Tongue (tissue), 1 donor: ENCODE measurements at regions not wholly inside any gene's neighbourhood (a gene's known extent, or its start where the extent isn't known, plus 50 kb on each side); places are given as distances from the start of the nearest gene placed in this dataset.

ENCODE experiments used
- DNase-seq: peaks from one replicate; pipeline ENCODE4 v3.0.0-alpha.2; 2015

DNA sequence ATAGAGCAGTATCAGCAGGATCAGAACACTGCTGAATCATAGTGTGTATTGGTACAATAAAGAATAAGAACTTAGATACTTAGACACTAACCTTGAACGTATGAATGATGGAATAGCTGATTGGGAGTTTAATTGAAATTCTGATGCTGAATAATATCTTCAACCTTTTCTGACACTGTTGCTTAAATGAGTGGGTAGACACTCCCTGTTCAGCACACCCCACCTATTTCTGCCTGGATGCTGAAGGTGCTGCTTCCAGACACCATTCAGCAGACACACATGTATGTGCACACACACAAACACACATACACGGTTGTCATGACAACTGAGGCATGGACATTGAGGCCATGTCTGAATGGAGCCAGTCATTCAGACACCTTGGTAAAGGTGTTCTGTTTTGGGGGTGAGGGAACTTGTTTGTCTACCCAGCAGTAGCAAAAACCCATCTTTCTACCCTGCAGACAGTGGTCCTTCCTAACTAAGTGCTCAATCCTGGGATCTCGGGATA is 54.3 kb downstream of the TMEM215 start:
- no peak for DNase-seq

DNA sequence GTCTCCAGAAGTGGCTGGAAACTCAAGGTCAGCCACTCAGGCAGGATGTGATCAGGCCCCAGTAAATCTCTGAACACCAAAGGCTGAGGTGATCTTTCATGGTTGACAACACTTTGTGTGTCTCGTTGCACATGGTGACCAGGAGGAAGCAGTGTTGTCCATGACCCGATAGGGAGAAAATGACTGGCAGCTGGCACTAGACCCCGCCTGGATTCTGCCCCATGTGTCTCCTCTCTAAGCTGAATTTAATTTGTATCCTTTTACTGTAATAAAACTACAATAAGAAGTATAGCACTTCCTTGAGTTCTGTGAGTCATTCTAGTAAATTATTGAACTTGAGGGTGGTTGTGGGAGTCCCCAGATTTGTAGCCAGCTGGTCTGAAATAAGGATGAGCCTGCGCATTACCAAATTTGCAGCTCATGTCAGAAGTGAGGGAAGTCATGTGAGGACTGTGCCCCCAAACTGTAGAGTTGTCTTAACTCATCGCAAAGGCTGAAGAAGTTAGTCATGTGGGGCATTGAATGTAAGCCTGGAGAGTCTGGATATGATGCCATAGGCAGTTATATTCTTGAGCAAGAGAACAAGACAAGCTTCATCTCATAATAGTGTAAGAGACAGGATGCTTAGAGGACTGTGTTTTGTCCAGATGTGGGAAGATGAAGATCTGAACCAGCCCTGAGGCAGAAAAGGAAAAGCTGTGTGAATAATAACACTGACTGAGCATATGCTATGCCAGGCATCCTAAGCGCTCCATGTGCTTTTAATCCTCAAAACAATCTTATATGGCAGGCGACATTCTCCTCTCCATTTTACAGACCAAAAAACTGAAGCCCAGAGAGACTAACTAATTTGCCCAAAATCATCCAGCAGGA is 55.9 kb downstream of the TMEM215 start:
- no peak for DNase-seq

DNA sequence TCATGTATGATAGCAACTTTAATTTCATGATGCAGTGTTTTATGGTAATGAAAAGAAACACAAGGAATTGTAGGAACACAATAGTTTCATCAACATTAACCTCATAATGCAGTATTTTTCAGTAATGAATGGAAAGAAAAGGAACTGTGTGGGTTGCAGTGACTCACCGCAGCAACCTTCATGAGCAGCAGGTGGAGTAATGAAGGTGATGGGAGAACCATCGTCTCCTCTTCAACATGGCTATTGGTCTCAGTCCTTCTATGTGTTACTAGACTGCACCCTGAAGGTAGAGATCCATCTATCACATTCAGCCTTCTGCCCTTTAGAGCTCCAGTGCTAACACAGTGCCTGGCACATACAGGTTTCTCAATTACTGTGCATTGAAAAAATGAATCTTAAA is 58.0 kb downstream of the TMEM215 start:
- no peak for DNase-seq

DNA sequence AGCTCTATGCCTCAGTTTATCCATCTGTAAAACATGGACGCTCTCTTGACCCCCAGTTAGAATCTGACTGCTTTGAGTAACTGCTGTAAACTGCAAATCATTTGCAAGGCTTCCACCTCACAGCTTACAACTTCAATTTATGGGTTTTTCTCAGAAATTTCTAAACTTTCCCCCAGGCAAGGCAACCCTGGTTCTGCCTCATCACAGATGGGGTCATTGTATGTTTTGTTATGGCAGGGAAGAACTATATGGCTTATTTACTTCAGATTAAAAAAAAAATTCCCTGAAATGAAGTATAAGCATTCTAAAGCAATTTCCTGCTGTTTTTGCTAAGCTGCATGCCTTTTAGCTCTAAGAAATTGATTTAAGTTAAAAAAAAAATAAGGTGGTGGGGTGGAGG is 60.0 kb downstream of the TMEM215 start:
- DNase-seq, result no peak

DNA sequence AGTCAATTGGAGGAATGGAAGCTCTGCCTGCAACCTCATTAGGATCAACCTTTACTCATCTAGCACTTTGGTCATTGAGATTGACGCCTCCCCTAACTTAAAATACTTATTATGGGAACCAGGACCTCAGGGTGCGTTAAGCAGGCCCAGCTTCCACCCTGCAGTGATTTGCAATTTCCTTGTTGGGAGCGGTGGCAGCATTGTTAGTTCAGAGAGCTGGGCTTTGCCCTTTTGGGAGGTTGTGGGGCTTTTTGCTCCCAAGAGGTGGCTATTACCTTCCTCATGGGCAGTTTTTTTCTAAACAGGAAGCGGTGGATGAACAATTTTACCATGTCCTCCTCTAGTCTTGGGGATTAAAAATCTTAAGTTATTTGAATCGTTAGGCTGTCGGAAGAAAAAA is 60.9 kb downstream of the TMEM215 start:
- no peak for DNase-seq

DNA sequence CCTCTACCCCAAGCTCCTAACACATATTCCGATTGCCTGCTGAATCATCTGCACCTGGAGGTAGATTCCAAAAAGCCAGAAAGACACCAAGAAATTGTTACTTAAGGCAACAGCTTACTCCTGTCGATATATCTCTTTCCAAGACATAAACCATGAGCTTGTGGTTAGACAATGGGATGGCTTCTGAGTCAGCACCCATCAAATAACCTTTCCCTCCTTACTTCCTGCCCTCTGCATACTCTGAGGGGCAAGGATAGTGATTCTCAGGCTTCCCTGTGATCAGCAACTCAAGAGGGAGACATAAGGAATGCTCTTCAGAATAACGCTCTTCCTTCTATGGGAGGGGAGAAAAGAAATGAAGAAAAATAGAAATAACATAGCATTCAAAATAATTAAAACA is 70.9 kb downstream of the TMEM215 start:
- no peak for DNase-seq

DNA sequence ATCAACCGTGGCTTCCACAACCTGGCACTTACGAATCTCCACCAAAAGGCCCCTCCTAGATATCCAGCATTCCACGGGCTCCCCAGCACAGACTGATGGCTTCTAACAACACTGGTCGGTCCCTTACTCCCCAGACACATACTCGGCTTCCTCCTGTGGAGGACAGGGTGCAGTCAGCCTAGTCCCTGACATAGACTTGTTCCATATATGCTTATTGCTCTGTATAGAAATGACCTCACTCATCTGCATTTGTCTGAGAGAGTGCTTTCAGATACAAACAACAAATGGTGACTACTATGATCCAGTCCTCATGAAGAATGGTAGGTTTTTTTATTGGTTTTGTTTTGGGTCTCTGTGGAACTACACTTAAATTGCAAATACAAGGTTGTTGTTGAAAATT is 72.4 kb downstream of the TMEM215 start:
- no peak for DNase-seq

DNA sequence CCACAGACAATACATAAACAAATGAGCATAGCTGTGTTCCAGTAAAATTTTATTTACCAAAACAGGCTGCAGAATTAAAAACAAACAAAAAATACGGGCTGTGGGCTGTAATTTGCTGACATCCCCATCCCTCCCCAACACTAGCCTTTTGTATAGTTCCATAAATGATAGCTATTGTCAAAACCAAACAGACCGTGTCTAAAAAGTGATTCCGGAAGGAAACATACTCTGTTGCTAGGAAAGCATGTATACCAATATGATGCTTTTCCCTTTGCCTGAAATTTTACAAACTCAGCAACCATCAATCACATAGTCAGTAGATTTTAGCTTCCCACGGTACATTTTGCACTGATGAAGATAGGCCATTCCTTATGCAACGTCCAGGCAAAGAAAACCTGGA is 80.0 kb downstream of the TMEM215 start:
- DNase-seq, result no peak

DNA sequence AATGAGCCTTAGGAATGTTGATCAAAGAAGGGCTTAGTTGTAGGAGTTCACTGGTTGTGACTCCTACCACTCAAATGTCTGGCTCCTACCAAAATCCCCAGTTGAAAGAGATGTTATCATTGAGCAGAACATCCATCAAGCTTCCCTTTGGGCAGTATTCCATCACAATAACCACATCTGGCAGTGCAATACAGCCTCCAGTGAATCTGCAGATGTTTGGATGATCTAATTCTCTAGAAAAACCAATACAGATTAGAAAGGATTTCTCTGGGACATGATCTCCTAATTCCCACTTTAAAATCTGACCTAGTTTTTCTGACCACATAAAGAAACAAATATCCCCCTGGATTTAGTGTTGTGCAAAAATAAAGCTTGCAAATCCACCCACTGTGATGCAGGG is 81.6 kb downstream of the TMEM215 start:
- peak; percentile 19 for DNase-seq

DNA sequence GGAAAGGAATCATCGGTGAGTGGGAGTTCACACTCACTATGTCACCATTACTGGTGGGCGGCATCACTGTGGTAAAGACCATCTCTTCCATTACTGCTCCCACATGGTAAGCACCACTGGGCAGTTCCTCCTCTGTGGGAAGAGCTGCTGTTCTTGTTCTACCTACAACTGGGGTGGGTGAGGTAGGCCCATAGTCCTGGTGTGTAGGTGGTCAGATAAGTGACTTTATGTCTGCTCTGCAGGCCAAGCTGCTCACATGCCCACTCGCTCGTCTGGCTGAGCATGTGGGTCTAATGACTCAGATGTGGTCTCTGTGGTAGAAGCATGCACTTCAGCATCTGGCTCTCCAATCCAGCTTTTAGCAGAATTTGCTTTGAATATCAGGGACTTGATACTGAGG is 82.9 kb downstream of the TMEM215 start:
- no peak for DNase-seq

DNA sequence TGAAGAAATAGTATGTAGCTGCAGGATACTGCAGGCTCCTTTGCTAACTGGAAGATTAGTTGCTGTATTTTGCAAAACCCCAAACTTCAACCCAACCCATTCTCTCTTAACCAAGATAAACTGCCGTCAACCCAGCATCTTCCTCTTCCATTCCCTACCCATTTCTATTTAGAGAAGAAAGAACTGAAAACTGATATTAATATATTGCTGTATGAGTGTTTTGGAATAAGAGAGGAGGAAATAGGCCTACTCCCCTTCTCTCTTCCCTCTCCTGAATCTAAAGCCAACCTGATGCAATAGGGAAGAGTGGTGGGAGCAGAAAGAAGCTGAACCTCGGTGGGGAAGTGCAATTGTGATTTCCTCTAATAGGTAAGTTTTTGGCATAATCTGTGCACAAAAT is 83.7 kb downstream of the TMEM215 start:
- no peak for DNase-seq

DNA sequence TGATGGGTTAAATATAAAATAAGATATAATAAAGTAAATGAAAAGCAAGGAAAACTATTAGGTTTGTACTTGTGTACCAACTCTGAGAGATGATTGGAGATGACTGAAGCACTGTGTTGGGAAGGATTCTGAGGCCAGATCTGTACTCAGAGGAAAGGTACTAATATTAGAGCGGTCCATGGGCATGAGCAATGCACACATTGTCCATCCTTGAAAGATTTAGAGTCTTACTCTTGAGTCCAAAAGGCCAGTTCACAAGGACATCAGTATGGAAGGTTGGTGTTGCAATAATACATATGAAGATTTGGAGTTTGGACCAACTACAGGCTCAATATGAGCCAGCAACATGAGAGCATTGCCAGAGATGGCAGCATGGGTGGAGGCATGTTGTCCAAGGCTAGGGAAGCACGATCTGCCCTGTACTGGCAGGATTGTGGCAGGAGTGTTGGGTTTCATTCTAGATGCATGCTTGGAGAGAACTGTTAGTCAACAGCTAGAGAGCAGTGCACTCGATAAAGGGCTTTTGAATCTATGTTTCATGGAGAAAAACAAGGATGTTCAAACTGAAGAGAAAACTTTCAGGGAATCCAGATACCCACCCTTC is 84.4 kb downstream of the TMEM215 start:
- no peak for DNase-seq

DNA sequence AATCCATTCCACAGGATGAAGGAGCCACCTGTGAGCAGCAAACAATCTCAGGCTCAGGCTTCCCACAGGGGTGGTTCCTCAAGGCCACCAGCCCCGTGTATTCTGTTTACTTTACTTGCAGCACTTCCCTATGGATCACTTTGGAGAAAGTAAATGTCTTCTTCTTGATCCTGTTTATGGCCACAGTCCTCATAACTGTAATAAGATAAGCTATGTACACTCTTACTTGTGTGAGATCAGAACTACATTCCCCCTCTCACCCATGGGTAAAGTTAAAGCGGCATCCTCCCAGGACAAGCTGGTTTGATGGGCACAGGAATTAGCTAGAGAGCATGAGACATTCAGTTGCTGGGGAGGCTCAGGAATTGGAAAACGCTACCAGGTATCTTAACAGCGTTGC is 86.1 kb downstream of the TMEM215 start:
- DNase-seq, result no peak

DNA sequence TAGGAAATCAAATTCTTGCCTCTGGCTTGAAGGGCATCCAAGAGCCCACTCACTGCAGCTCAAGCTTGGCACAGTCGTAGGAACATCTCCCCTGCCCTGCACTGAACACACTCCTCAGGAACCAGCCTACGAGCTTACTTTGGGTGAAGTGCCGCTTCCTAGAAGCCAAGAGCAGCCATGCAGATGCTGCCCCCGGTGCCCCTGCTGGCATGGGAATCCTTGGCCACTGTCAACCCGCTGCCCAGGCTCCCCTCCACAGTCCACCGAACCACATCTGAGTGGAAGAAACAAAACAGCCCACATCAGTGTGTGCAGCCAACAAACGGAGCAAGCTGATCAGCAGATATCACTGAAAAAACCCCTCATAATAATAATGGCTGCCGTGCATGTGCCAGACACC is 89.8 kb downstream of the TMEM215 start:
- DNase-seq, result no peak

DNA sequence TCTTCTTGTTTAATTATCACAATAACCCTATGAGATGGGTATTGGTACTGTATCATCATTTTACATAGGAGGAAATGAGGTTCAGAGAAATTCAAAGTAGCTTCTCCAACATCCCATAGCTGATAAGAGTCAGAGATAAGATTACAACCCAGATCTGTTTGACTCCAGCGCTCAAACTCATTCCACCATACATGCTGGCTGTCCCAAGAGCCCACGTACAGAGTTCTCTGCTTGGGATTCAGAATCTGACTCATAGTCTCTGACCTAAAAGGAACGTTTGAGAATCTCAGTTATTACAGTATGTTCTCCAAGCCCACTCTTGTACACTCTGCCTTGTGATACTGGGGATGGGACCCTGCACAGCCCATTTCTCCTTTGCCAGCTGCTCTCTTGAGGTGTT is 90.2 kb downstream of the TMEM215 start:
- DNase-seq, result no peak

DNA sequence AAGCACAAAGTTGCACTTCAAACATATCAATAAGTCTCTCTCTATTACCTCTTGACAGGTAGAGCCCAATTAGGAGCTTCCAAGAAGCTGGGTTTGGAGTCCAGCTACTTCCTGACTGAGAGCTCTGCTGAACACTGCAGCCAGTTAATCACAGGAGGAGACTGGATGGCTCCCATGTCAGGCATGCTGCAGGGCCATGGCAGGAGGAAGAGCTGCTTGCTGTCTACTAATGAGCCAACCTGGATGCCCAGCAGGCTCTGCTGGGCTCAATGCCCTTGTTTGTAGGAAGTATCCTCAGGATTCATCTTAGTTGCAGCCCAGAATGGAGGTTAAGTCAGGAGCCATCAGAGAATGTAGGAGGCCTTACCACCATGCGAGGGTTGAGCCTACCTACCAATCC is 91.9 kb downstream of the TMEM215 start:
- DNase-seq, result no peak

DNA sequence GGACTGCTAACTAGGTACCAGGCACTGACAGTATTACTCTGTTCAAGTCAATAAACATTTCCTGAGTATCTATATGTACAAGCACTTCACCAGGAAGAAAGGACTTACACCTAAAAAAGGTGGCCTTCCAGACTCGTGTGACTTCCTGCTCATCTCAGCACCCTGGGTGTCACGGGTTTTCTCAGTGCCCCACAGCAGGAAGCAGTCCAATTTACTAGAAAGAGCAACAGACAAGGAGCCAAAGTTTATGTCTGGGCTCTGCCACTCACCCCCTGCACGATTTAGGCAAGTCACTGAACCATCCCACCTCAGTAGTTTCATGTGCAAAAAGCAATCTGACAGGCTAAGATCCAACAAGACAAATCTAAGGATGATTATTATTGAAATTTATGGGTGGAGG is 92.4 kb downstream of the TMEM215 start:
- no peak for DNase-seq

DNA sequence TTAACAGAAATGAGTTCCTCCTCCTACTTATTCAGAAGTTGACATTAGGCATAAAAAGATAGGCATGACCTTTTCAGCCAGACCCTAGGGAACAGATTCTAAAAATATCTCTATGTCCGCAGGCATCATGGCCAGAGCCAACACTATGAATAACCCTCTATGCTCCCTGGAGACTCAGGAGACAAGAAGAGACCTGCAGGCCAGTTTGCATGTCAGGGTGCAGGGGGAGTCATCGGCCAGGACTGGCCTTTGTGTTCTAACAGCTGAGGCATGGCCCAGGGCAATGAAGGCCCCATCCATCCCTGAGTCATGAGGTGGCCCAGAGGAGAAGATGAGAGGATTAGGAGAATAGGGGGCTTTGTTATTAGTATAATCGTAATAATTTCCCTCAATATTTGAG is 93.8 kb downstream of the TMEM215 start:
- DNase-seq, result no peak

DNA sequence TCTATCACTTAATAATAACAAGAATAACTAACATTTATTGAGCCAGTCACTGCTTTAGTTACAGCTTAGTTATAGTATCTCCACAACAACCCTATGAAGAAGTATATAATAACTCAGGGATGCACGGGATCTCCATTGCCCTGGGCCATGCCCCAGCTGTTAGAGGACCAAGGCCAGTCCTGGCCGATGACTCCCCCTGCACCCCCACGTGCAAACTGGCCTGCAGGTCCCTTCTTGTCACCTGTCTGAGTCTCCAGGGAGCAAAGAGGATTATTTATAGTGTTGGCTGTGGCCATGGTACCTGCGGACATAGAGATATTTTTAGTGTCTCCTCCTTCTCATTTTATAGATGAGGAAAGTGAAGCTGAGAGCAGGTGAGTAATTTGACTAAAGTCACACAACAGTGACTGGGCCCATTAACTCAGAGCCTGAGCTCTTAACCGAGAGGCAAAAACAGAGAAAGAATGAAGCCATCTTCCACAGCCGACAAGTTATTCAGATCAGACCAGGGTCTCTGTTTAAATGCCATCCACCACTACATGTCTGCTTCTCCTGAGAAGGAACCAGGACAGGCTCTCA is 94.4 kb downstream of the TMEM215 start:
- DNase-seq, result no peak

DNA sequence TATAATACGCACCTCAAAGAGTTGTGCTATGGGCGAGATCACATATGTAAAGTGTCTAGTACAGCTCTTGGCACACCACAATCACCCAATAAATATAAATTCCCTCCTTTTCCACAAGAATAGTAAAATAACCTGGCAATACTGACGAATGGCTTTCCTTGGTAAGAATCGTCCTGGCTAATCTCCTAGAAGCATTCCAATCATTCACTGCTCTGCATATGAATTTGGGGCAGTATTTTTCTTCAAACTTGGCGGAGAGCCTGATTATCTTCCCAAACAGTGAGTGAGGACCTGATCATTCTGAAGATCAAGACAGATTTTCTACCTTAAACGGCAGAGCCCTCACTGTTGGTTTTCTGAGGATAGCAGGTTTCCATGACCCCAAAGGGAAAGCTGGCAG is 96.0 kb downstream of the TMEM215 start:
- DNase-seq, result no peak

DNA sequence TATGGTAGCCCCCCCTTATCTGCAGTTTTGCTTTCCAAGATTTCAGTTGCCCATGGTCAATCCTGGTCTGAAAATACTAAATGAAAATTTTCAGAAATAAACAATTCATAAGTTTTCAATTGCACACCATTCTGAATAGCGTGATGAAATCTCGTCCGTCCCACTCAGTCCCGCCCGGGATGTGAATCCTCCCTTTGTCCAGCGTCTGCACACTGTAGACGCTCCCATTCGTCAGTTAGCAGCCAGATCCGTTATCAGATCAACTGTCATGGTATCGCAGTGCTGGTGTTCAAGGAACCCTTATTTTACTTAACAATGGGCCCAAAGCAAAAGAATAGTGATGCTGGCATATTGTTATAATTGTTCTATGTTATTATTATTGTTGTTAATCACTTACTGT is 98.6 kb downstream of the TMEM215 start:
- no peak for DNase-seq

DNA sequence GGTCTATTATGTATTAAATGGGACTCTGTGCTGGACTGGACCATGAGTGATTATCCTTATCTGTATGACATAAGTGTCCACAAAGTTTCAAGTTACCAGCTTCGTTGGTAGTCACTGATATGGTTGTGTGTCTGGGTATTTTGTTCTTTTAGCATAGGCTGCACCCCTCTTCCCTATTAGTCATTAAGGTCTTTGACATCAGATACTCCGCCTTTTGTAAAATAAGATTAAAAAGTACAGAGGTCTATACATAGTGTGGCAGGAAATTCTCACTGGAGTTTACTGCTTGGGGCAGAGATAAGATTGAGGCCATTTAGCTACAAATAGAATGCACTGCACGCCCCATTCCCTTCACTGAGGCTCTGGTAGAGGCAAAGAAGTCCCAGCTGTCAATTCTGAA is 99.4 kb downstream of the TMEM215 start:
- DNase-seq, result no peak

DNA sequence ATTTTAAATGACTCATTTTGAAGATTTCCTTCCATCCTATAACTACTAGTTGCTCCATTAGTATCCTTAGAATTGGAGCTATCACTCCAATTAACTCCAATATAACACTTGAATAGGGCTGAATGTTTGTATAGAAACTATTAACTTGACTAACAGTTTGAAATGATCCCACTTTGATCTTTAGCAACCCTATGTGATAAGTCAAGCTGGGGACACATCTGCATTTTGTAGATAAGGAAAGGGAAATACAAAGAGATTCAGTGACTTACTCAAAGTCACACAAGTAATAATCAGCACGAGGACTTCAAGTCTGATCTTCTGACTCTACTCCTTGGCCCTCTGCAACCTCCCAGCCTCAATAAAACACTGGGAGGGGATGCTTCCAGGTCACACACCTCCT is 101.1 kb downstream of the TMEM215 start:
- DNase-seq, result no peak

DNA sequence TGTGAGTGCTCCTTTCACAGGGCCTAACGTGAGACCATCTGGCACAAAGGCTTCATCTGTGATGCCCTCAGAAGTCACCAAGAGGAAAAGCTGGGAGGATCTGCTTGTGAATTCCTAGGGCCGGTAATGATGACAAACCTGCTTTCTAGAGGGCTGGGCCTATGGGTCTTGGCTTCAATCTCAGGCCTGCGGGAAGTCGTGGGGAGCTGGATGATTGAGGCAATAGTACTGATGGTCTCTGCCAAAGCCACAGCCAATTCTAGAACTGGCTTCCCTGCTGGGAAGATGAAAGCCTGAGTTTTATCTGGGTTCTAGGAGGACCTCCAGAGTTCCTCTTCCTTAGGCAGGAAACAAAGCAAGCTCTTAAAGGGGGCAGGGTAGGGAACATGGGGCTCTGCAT is 102.7 kb downstream of the TMEM215 start:
- no peak for DNase-seq
